CD4-positive, alpha-beta T cell (primary cell): ENCODE measurements at regions not wholly inside any gene's neighbourhood (a gene's known extent, or its start where the extent isn't known, plus 50 kb on each side); places are given as distances from the start of the nearest gene placed in this dataset.

Experiments used
- ATAC-seq: fragments of 200-7000 bp; cut with Tn5 transposase; one replicate; pipeline ENCODE4 v1.10.0; 2022; ENCODE audit warnings: mild to moderate bottlenecking; ENCODE audit not compliant: poor library complexity
- CTCF ChIA-PET: fragments of 350-600 bp; sonication (Branson Sonifier 250); formaldehyde crosslinking; loops from one replicate; lab custom pipeline; 2021; ENCODE audit warnings: antibody characterized with exemption, inconsistent platforms; lab: Charles Lee
- POLR2A ChIA-PET: fragments of 350-600 bp; sonication (Branson Sonifier 250); formaldehyde crosslinking; loops from one replicate; lab custom pipeline; 2021; ENCODE audit warnings: antibody characterized with exemption, inconsistent platforms; lab: Charles Lee
- DNase-seq, 14 experiments: peaks; one replicate each; pipeline ENCODE4 v3.0.0-alpha.2; 2013 to 2020; ENCODE audit warnings: mixed read lengths in 2 of 14
- H3K27ac ChIP-seq, 2 donors: one replicate each; pipeline versions ENCODE4 v1.5.1 to v1.7.0; 2013; ENCODE audit warnings: low read length in 2 of 2, low read depth in 1 of 2, mild to moderate bottlenecking in 1 of 2
- H3K27me3 ChIP-seq, 2 experiments: 1 replicate in 1 of 2; 2 replicates in 1 of 2; pipeline versions ENCODE4 v1.6.1 to v1.7.0; 2013; ENCODE audit warnings: low read length in 2 of 2, control low read depth in 1 of 2, mild to moderate bottlenecking in 1 of 2, moderate library complexity in 1 of 2; ENCODE audit not compliant: insufficient read depth in 2 of 2, control insufficient read depth in 1 of 2
- H3K36me3 ChIP-seq: one replicate; pipeline ENCODE4 v1.6.1; 2013; ENCODE audit warnings: low read length, control low read depth; ENCODE audit not compliant: insufficient read depth
- H3K4me1 ChIP-seq: one replicate; pipeline ENCODE4 v1.6.1; 2013; ENCODE audit warnings: low read length, control low read depth; ENCODE audit not compliant: insufficient read depth
- H3K4me3 ChIP-seq: one replicate; pipeline ENCODE4 v1.5.1; 2013; ENCODE audit warnings: mild to moderate bottlenecking, low read length, moderate library complexity
- H3K9me3 ChIP-seq, 2 experiments: 1 replicate in 1 of 2; 2 replicates in 1 of 2; pipeline versions ENCODE4 v1.6.1 to v1.7.0; 2013; ENCODE audit warnings: low read length in 2 of 2, mild to moderate bottlenecking in 2 of 2, control low read depth in 1 of 2, moderate library complexity in 1 of 2; ENCODE audit not compliant: control insufficient read depth in 1 of 2, insufficient read depth in 1 of 2
- H3K27ac Mint-ChIP-seq: one replicate; pipeline ENCODE4 v1.8.0; 2020; ENCODE audit warnings: mixed read lengths
- H3K27me3 Mint-ChIP-seq: one replicate; pipeline ENCODE4 v1.8.0; 2021; ENCODE audit warnings: mixed read lengths
- H3K36me3 Mint-ChIP-seq: one replicate; pipeline ENCODE4 v1.8.0; 2021; ENCODE audit warnings: low read depth, mixed read lengths
- H3K4me1 Mint-ChIP-seq: one replicate; pipeline ENCODE4 v1.8.0; 2021; ENCODE audit warnings: low read depth, mixed read lengths
- H3K4me3 Mint-ChIP-seq: one replicate; pipeline ENCODE4 v1.8.0; 2020; ENCODE audit warnings: mild to moderate bottlenecking, mixed read lengths
- H3K9me3 Mint-ChIP-seq: one replicate; pipeline ENCODE4 v1.8.0; 2020; ENCODE audit warnings: mixed read lengths
- intact Hi-C, 2 experiments: fragments of 100-400 bp; cut with DNase I in 1 of 2; cut with micrococcal nuclease in 1 of 2; formaldehyde crosslinking; loops; one replicate each; pipeline versions ENCODE4 v1.15.1 to v1.9.0; 2023 to 2025; cut with DNase I, micrococcal nuclease
- TF ChIP-seq, protein P1 (sequence below): fragments of 200-600 bp; IDR thresholded peaks from one replicate; pipeline ENCODE4 v1.8.0; 2022; ENCODE audit warnings: antibody characterized with exemption, mild to moderate bottlenecking

GRCh38 chr10:108052981-108053380, 888.5 kb upstream of the SORCS1 start:
- Mint-ChIP-seq H3K4me3 (no peak overlapping the region), H3K27me3 (no peaks in the 10 kb centered on the region), H3K9me3 (peaks cover 12% of the 10 kb centered on the region), H3K4me1 (no peaks in the 10 kb centered on the region), H3K36me3 (no peaks in the 10 kb centered on the region), H3K27ac (no peak overlapping the region)
- ATAC-seq, result no peak
- H3K36me3 ChIP-seq, result no peaks in the 10 kb centered on the region
- no peaks in the 10 kb centered on the region for H3K27me3 ChIP-seq
- H3K9me3 ChIP-seq, result peaks cover 5 to 14% of the 10 kb centered on the region in 2 experiments
- TF ChIP-seq, protein P1, sequence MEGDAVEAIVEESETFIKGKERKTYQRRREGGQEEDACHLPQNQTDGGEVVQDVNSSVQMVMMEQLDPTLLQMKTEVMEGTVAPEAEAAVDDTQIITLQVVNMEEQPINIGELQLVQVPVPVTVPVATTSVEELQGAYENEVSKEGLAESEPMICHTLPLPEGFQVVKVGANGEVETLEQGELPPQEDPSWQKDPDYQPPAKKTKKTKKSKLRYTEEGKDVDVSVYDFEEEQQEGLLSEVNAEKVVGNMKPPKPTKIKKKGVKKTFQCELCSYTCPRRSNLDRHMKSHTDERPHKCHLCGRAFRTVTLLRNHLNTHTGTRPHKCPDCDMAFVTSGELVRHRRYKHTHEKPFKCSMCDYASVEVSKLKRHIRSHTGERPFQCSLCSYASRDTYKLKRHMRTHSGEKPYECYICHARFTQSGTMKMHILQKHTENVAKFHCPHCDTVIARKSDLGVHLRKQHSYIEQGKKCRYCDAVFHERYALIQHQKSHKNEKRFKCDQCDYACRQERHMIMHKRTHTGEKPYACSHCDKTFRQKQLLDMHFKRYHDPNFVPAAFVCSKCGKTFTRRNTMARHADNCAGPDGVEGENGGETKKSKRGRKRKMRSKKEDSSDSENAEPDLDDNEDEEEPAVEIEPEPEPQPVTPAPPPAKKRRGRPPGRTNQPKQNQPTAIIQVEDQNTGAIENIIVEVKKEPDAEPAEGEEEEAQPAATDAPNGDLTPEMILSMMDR, result no peak
- intact Hi-C loops, result no loop called here
- H3K4me1 ChIP-seq, result no peaks in the 10 kb centered on the region
- no peak overlapping the region for H3K4me3 ChIP-seq
- H3K27ac ChIP-seq, result no peak overlapping the region
- DNase-seq, result no peak
- CTCF ChIA-PET, result no interaction called here
- POLR2A ChIA-PET, result no interaction called here

DNA sequence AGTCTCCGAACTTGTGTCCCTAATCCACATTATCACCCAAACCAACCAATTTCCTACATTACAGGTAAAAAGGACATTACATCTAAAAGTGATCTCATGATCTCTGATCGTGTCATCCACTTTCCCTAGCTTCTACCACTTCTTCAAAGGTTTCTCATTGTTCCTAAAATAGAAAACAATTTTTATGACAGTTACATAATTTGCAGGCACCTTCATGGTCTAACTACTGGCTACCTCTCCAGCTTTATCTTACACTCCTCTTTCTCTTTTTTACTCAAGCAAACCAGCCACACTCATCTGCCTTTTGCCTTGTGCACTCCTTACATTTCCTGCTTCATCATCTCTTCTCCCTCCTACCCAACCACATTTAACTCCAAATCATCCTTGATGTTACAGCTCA, 886.7 kb upstream of the SORCS1 start:
- H3K9me3 ChIP-seq, result peaks cover 5 to 18% of the 10 kb centered on the region in 2 experiments
- H3K4me1 Mint-ChIP-seq, result no peaks in the 10 kb centered on the region
- H3K36me3 Mint-ChIP-seq, result no peaks in the 10 kb centered on the region

GRCh38 chr10:108050626-108051025, 886.1 kb upstream of the SORCS1 start:
- intact Hi-C loops, result no loop called here
- Mint-ChIP-seq H3K4me3 (no peak overlapping the region), H3K27me3 (no peaks in the 10 kb centered on the region), H3K36me3 (no peaks in the 10 kb centered on the region), H3K4me1 (no peaks in the 10 kb centered on the region), H3K9me3 (peaks cover 13% of the 10 kb centered on the region), H3K27ac (no peak overlapping the region)
- ATAC-seq (no peak), DNase-seq (no peak)
- Histone ChIP-seq H3K4me1 (no peaks in the 10 kb centered on the region), H3K36me3 (no peaks in the 10 kb centered on the region), H3K27ac (no peak overlapping the region), H3K27me3 (no peaks in the 10 kb centered on the region), H3K9me3 (peaks cover 5 to 18% of the 10 kb centered on the region in 2 experiments), H3K4me3 (no peak overlapping the region)
- ChIA-PET CTCF (no interaction called here), POLR2A (no interaction called here)
- TF ChIP-seq, protein P1, result no peak

More for the DNA sequence above, 886.7 kb upstream of the SORCS1 start:
- ChIA-PET POLR2A (no interaction called here), CTCF (no interaction called here)
- Histone ChIP-seq H3K27ac (no peak overlapping the region), H3K4me1 (no peaks in the 10 kb centered on the region), H3K27me3 (no peaks in the 10 kb centered on the region), H3K4me3 (no peak overlapping the region), H3K36me3 (no peaks in the 10 kb centered on the region)
- H3K27ac Mint-ChIP-seq, result no peak overlapping the region
- H3K4me3 Mint-ChIP-seq, result no peak overlapping the region
- no peaks in the 10 kb centered on the region for H3K27me3 Mint-ChIP-seq
- DNase-seq (no peak), ATAC-seq (no peak)
- intact Hi-C loops, result no loop called here
- peaks cover 16% of the 10 kb centered on the region for H3K9me3 Mint-ChIP-seq
- TF ChIP-seq, protein P1, result no peak
